GM21381 (cell line): ENCODE measurements at regions not wholly inside any gene's neighbourhood (a gene's known extent, or its start where the extent isn't known, plus 50 kb on each side); places are given as distances from the start of the nearest gene placed in this dataset.
"Not testable (repeated sequence)": the region's sequence is repeated elsewhere in the genome, so short reads cannot be mapped to it uniquely, and the experiment has no call there.

Experiments
- ATAC-seq: cut with Tn5 transposase; IDR thresholded peaks from one replicate; pipeline ENCODE4 v1.9.1; 2021; ENCODE audit warnings: mild to moderate bottlenecking, moderate library complexity; ENCODE audit not compliant: unreplicated experiment

- ATAC-seq = no peak
These were observed 288.2 kb upstream of the HS6ST1 start for GRCh38 chr2:128606837-128607236.

- no peak for ATAC-seq
These were observed 288.8 kb upstream of the HS6ST1 start for GRCh38 chr2:128607440-128607839.

GRCh38 chr2:128607911-128608506 lies 289.3 kb upstream of the HS6ST1 start:
- ATAC-seq = no peak

GRCh38 chr2:128608921-128609880 lies 290.5 kb upstream of the HS6ST1 start:
- ATAC-seq = no peak

- no peak for ATAC-seq
These were observed 291.8 kb upstream of the HS6ST1 start for GRCh38 chr2:128610496-128610895.

- no peak for ATAC-seq
These were observed 293.0 kb upstream of the HS6ST1 start for GRCh38 chr2:128611421-128612320.

- ATAC-seq = no peak
These were observed 294.0 kb upstream of the HS6ST1 start for GRCh38 chr2:128612628-128613027.

GRCh38 chr2:128613351-128613750 lies 294.7 kb upstream of the HS6ST1 start:
- ATAC-seq = no peak

GRCh38 chr2:128613876-128614275 lies 295.2 kb upstream of the HS6ST1 start:
- ATAC-seq = no peak

- not testable (repeated sequence) for ATAC-seq
These were observed 296.2 kb upstream of the HS6ST1 start for GRCh38 chr2:128614907-128615306.

- ATAC-seq = no peak
These were observed 296.9 kb upstream of the HS6ST1 start for GRCh38 chr2:128615571-128615970.

- ATAC-seq = no peak
These were observed 298.4 kb upstream of the HS6ST1 start for GRCh38 chr2:128617029-128617590.

- no peak for ATAC-seq
These were observed 299.0 kb upstream of the HS6ST1 start for GRCh38 chr2:128617661-128618060.

GRCh38 chr2:128618642-128619041 lies 300.0 kb upstream of the HS6ST1 start:
- no peak for ATAC-seq

- no peak for ATAC-seq
These were observed 301.0 kb upstream of the HS6ST1 start for GRCh38 chr2:128619471-128620325.

GRCh38 chr2:128621074-128621473 lies 302.4 kb upstream of the HS6ST1 start:
- ATAC-seq = no peak

GRCh38 chr2:128622371-128622770 lies 303.7 kb upstream of the HS6ST1 start:
- ATAC-seq = no peak

GRCh38 chr2:128622955-128623620 lies 304.4 kb upstream of the HS6ST1 start:
- no peak for ATAC-seq
